Ascending aorta (tissue), 2 donors: ENCODE measurements at regions not wholly inside any gene's neighbourhood (a gene's known extent, or its start where the extent isn't known, plus 50 kb on each side); places are given as distances from the start of the nearest gene placed in this dataset.

Experiments used
- DNase-seq, 2 donors: peaks; one replicate each; pipeline ENCODE4 v3.0.0-alpha.2; 2019; ENCODE audit warnings: low spot score in 2 of 2
- H3K27ac ChIP-seq, 2 donors: fragments of 200-600 bp; sonication (generic); one replicate each; pipeline ENCODE4 v1.5.1; 2016 to 2017; ENCODE audit warnings: mild to moderate bottlenecking in 1 of 2
- H3K27me3 ChIP-seq: fragments of 200-600 bp; sonication (generic); one replicate; pipeline ENCODE4 v1.5.1; 2017
- H3K36me3 ChIP-seq, 2 donors: fragments of 200-600 bp; sonication (generic); one replicate each; pipeline ENCODE4 v1.5.1; 2016
- H3K4me1 ChIP-seq, 2 donors: fragments of 200-600 bp; sonication (generic); one replicate each; pipeline ENCODE4 v1.5.1; 2016 to 2017; ENCODE audit warnings: mild to moderate bottlenecking in 1 of 2
- H3K4me3 ChIP-seq, 2 donors: fragments of 200-600 bp; sonication (generic); one replicate each; pipeline ENCODE4 v1.5.1; 2016 to 2017; ENCODE audit warnings: mild to moderate bottlenecking in 1 of 2
- H3K9me3 ChIP-seq, 2 donors: fragments of 200-600 bp; sonication (generic); one replicate each; pipeline ENCODE4 v1.5.1; 2016
- intact Hi-C: fragments of 100-400 bp; cut with DNase I; formaldehyde crosslinking; loops from one replicate; pipeline ENCODE4 v1.15.1; 2023
- TF ChIP-seq, protein P1 (sequence below), 3 experiments: fragments of 200-600 bp in 2 of 3; fragments of 450-650 bp in 1 of 3; sonication (generic) in 2 of 3; IDR thresholded peaks; one replicate each; pipeline ENCODE4 v1.5.1; 2016 to 2019; ENCODE audit warnings: antibody characterized with exemption in 3 of 3, mild to moderate bottlenecking in 1 of 3, moderate library complexity in 1 of 3

DNA sequence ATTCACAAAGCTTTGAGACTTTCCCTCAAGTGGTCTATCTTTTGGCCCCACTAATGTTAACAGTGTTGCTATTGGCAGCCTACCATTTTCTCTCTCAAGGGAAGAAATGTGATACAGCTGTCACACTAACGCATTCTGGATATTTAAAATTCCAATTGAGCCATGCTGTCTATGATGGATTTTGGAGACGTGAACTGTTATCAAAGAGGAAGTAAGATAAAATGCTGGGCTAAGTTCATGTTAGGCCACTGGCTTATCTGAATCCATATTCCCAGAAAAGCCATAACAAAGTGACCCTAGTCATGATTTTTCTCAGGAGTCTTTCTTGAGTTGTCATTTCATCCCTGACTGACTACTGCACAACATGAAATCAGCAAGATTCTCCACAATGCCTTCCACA is 200.2 kb downstream of the PHLDA1 start:
- Histone ChIP-seq H3K36me3 (no peaks in the 10 kb centered on the region), H3K27me3 (no peaks in the 10 kb centered on the region), H3K27ac (no peak overlapping the region), H3K4me3 (no peak overlapping the region), H3K9me3 (no peaks in the 10 kb centered on the region), H3K4me1 (no peaks in the 10 kb centered on the region)
- DNase-seq, result no peak
- intact Hi-C loops, result no loop called here
- TF ChIP-seq, protein P1, sequence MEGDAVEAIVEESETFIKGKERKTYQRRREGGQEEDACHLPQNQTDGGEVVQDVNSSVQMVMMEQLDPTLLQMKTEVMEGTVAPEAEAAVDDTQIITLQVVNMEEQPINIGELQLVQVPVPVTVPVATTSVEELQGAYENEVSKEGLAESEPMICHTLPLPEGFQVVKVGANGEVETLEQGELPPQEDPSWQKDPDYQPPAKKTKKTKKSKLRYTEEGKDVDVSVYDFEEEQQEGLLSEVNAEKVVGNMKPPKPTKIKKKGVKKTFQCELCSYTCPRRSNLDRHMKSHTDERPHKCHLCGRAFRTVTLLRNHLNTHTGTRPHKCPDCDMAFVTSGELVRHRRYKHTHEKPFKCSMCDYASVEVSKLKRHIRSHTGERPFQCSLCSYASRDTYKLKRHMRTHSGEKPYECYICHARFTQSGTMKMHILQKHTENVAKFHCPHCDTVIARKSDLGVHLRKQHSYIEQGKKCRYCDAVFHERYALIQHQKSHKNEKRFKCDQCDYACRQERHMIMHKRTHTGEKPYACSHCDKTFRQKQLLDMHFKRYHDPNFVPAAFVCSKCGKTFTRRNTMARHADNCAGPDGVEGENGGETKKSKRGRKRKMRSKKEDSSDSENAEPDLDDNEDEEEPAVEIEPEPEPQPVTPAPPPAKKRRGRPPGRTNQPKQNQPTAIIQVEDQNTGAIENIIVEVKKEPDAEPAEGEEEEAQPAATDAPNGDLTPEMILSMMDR (IDR thresholded peaks at IDR 0.05), result no peak

- Histone ChIP-seq H3K4me3 (no peak overlapping the region), H3K4me1 (no peaks in the 10 kb centered on the region), H3K36me3 (no peaks in the 10 kb centered on the region), H3K27ac (no peak overlapping the region), H3K27me3 (no peaks in the 10 kb centered on the region), H3K9me3 (no peaks in the 10 kb centered on the region)
- intact Hi-C loops, result loop anchor here (10.0 kb wide), 1 partner anchor 312 kb away; the partner anchor contains the start of gene KRR1
- TF ChIP-seq, protein P1 (IDR thresholded peaks at IDR 0.05), result no peak
- no peak for DNase-seq
Observed at GRCh38 chr12:75827061-75827460, 204.5 kb downstream of the PHLDA1 start.

GRCh38 chr12:75825686-75826085 is 205.9 kb downstream of the PHLDA1 start:
- Histone ChIP-seq H3K27ac (no peak overlapping the region), H3K9me3 (no peaks in the 10 kb centered on the region), H3K4me1 (no peaks in the 10 kb centered on the region), H3K4me3 (no peak overlapping the region), H3K36me3 (no peaks in the 10 kb centered on the region), H3K27me3 (no peaks in the 10 kb centered on the region)
- DNase-seq, result no peak
- intact Hi-C loops, result loop anchor here (10.0 kb wide), 1 partner anchor 311 kb away; the partner anchor contains the start of gene KRR1
- TF ChIP-seq, protein P1 (IDR thresholded peaks at IDR 0.05), result no peak

DNA sequence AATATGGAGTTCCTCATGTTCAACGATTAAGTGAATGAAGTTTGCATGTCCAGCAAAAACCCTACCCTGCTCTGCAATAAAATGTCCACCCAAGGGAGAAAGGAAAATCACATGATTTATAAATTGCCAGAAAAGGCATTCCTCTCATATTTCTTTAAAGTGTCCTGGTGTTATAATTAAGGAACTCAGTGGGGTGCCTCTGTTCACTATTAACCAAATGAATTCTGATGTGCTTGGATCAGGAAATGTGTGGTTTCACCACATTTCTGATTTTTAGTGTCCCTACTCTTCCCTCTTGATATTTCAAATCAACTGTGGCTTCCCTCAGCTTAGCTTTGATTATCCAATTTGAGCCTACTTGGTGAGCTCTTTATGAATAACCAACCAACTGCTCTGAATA is 208.1 kb downstream of the PHLDA1 start:
- no peak overlapping the region for H3K4me3 ChIP-seq
- no peaks in the 10 kb centered on the region for H3K9me3 ChIP-seq
- TF ChIP-seq, protein P1 (IDR thresholded peaks at IDR 0.05), result no peak
- no peaks in the 10 kb centered on the region for H3K36me3 ChIP-seq
- no peak overlapping the region for H3K27ac ChIP-seq
- H3K4me1 ChIP-seq, result no peaks in the 10 kb centered on the region
- intact Hi-C loops, result loop anchor here (10.0 kb wide), 1 partner anchor 309 kb away; the partner anchor contains the start of gene KRR1
- no peak for DNase-seq
- H3K27me3 ChIP-seq, result no peaks in the 10 kb centered on the region

- Histone ChIP-seq H3K4me3 (no peak overlapping the region), H3K36me3 (no peaks in the 10 kb centered on the region), H3K9me3 (no peaks in the 10 kb centered on the region), H3K27me3 (no peaks in the 10 kb centered on the region), H3K27ac (no peak overlapping the region), H3K4me1 (no peaks in the 10 kb centered on the region)
- DNase-seq, result no peak
- TF ChIP-seq, protein P1 (IDR thresholded peaks at IDR 0.05), result no peak
- intact Hi-C loops, result loop anchor here (10.0 kb wide), 1 partner anchor 308 kb away; the partner anchor contains the start of gene KRR1
Observed at GRCh38 chr12:75822416-75822815, 209.2 kb downstream of the PHLDA1 start.
